OCI-LY3 (cell line): ENCODE measurements at regions not wholly inside any gene's neighbourhood (a gene's known extent, or its start where the extent isn't known, plus 50 kb on each side); places are given as distances from the start of the nearest gene placed in this dataset.

ENCODE experiments used
- CTCF ChIP-seq: fragments of 200-600, 300-600 bp; sonication (generic); IDR thresholded peaks from 2 replicates; pipeline ENCODE4 v1.5.1; 2014; ENCODE audit warnings: antibody characterized with exemption, low read length, low read depth
- EZH2phosphoT487 ChIP-seq: fragments of 200-600 bp; shearing (Covaris generic); IDR thresholded peaks from 2 replicates; pipeline ENCODE4 v1.6.1; 2018; ENCODE audit warnings: antibody characterized with exemption, mixed run types, low read depth

DNA sequence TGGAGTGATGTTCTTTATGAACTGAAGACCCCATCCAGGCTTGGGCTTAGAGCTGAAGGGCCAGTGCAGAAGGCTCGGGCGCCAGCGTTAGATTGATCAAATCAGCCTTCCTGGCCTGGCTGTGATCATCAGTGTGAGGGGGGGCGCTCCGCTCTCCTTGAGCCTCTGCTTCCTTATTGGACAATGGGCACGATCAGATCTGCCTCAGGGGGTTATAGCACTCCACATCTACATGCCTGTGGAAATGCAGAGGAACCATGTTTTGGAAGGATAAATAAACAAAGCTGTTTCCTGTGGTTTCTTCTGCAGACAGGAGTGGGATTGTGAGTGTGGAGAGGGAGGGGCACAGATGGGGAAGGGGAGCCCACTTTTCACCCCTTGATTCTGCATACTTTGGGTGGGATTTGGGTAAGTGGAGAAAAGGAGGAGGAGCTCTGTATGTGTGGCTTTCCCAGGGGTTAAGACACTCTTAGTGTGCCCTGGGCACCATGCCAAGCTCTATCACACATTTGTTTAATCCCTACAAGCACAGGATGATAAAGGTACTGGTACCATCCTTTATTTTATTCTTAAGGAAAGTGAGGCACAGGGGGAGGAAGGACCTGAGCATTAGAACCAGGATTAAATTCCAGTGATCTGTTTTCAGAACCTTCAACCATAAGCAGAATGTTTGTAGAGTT is 150.5 kb downstream of the EN1 start:
- TF ChIP-seq CTCF (no peak), EZH2phosphoT487 (no peak)
